GM23338 (cell line): ENCODE measurements at regions not wholly inside any gene's neighbourhood (a gene's known extent, or its start where the extent isn't known, plus 50 kb on each side); places are given as distances from the start of the nearest gene placed in this dataset.

Source experiments
- ATAC-seq: fragments of 200-7000 bp; cut with Tn5 transposase; 3 replicates; pipeline ENCODE4 v1.9.1; 2020
- DNase-seq: peaks from one replicate; pipeline ENCODE4 v3.0.0-alpha.2; 2015; ENCODE audit warnings: low spot score
- H2AFZ ChIP-seq: fragments of 200-600 bp; sonication (generic); 2 replicates; pipeline ENCODE4 v1.8.0; 2016; ENCODE audit warnings: antibody characterized with exemption, mild to moderate bottlenecking, moderate library complexity
- H3F3A ChIP-seq: fragments of 200-600 bp; sonication (generic); replicated peaks from 2 replicates; pipeline ENCODE4 v1.8.0; 2017; ENCODE audit warnings: antibody characterized with exemption, mixed run types, low read depth
- H3K27ac ChIP-seq: fragments of 200-600 bp; sonication (generic); 2 replicates; pipeline ENCODE4 v1.6.1; 2016; ENCODE audit warnings: low read depth
- H3K27me3 ChIP-seq: fragments of 200-600 bp; sonication (generic); 2 replicates; pipeline ENCODE4 v1.8.0; 2016; ENCODE audit warnings: mild to moderate bottlenecking, mixed run types, moderate library complexity; ENCODE audit not compliant: insufficient read depth
- H3K36me3 ChIP-seq: fragments of 200-600 bp; sonication (generic); 2 replicates; pipeline ENCODE4 v1.8.0; 2016; ENCODE audit warnings: mild to moderate bottlenecking; ENCODE audit not compliant: insufficient read depth
- H3K4me1 ChIP-seq: fragments of 200-600 bp; sonication (generic); 2 replicates; pipeline ENCODE4 v1.8.0; 2016; ENCODE audit warnings: mild to moderate bottlenecking, moderate library complexity; ENCODE audit not compliant: insufficient read depth
- H3K4me2 ChIP-seq: fragments of 200-600 bp; sonication (generic); 2 replicates; pipeline ENCODE4 v1.7.1; 2017; ENCODE audit warnings: mixed run types
- H3K4me3 ChIP-seq: fragments of 200-600 bp; sonication (generic); 2 replicates; pipeline ENCODE4 v1.6.1; 2016; ENCODE audit warnings: mixed run types
- H3K79me2 ChIP-seq: fragments of 200-600 bp; sonication (generic); replicated peaks from 2 replicates; pipeline ENCODE4 v1.8.0; 2017; ENCODE audit warnings: mild to moderate bottlenecking; ENCODE audit not compliant: insufficient read depth
- H3K9me2 ChIP-seq: fragments of 200-600 bp; sonication (generic); 2 replicates; pipeline ENCODE4 v1.8.0; 2017; ENCODE audit not compliant: insufficient read depth
- H4K20me1 ChIP-seq: fragments of 200-600 bp; sonication (generic); replicated peaks from 2 replicates; pipeline ENCODE4 v1.8.0; 2017; ENCODE audit warnings: mild to moderate bottlenecking; ENCODE audit not compliant: insufficient read depth
- H3K27ac Mint-ChIP-seq: 2 replicates; pipeline ENCODE4 v1.8.0; 2020; ENCODE audit warnings: inconsistent platforms, mild to moderate bottlenecking, moderate library complexity, mixed read lengths
- H3K27me3 Mint-ChIP-seq: 3 replicates; pipeline ENCODE4 v1.8.0; 2022; ENCODE audit warnings: low read depth, mild to moderate bottlenecking, moderate library complexity, mixed read lengths, inconsistent platforms; ENCODE audit not compliant: insufficient read depth, poor library complexity
- H3K36me3 Mint-ChIP-seq: 3 replicates; pipeline ENCODE4 v1.8.0; 2021; ENCODE audit warnings: low read depth, mild to moderate bottlenecking, inconsistent platforms, moderate library complexity, mixed read lengths
- H3K4me1 Mint-ChIP-seq: 3 replicates; pipeline ENCODE4 v1.8.0; 2020; ENCODE audit warnings: mild to moderate bottlenecking, inconsistent platforms, mixed read lengths
- H3K4me3 Mint-ChIP-seq: 3 replicates; pipeline ENCODE4 v1.8.0; 2021; ENCODE audit warnings: moderate library complexity, mild to moderate bottlenecking, inconsistent platforms, mixed read lengths
- H3K9me3 Mint-ChIP-seq: 3 replicates; pipeline ENCODE4 v1.8.0; 2020; ENCODE audit warnings: moderate library complexity, mild to moderate bottlenecking, inconsistent platforms, mixed read lengths
- CREB1 ChIP-seq: fragments of 250-450 bp; sonication (Bioruptor Pico); IDR thresholded peaks from 2 replicates; pipeline ENCODE4 v1.5.0; 2020; ENCODE audit warnings: low read depth, mild to moderate bottlenecking, moderate library complexity
- CTCF ChIP-seq, 2 experiments: fragments of 200-600 bp in 1 of 2; sonication (generic) in 1 of 2; conservative IDR thresholded peaks; 2 replicates each; pipeline versions ENCODE4 v1.5.1 to v1.6.1; 2016 to 2017; ENCODE audit warnings: antibody characterized with exemption in 2 of 2, low read depth in 2 of 2, mild to moderate bottlenecking in 2 of 2, moderate library complexity in 1 of 2
- ETS1 ChIP-seq: IDR thresholded peaks from 2 replicates; pipeline ENCODE4 v1.6.1; 2016; ENCODE audit warnings: antibody characterized with exemption
- EZH2 ChIP-seq: fragments of 200-600 bp; sonication (generic); IDR thresholded peaks from one replicate; pipeline ENCODE4 v1.8.0; 2017; ENCODE audit warnings: antibody characterized with exemption, mild to moderate bottlenecking, low read depth; ENCODE audit not compliant: unreplicated experiment
- EZH2phosphoT487 ChIP-seq: fragments of 200-600 bp; sonication (generic); IDR thresholded peaks from one replicate; pipeline ENCODE4 v1.8.1; 2018; ENCODE audit warnings: antibody characterized with exemption; ENCODE audit not compliant: unreplicated experiment
- JUNB ChIP-seq: IDR thresholded peaks from one replicate; pipeline ENCODE4 v1.6.1; 2016; ENCODE audit warnings: antibody characterized with exemption; ENCODE audit not compliant: unreplicated experiment
- NANOG ChIP-seq: IDR thresholded peaks from 2 replicates; pipeline ENCODE4 v1.6.1; 2016; ENCODE audit warnings: antibody characterized with exemption, borderline replicate concordance
- POLR2AphosphoS5 ChIP-seq: IDR thresholded peaks from 2 replicates; pipeline ENCODE4 v1.6.1; 2016; ENCODE audit warnings: antibody characterized with exemption, low read depth
- REST ChIP-seq: IDR thresholded peaks from one replicate; pipeline ENCODE4 v1.6.1; 2018; ENCODE audit warnings: antibody characterized with exemption; ENCODE audit not compliant: unreplicated experiment
- STAT1 ChIP-seq: IDR thresholded peaks from one replicate; pipeline ENCODE4 v1.6.1; 2016; ENCODE audit warnings: antibody characterized with exemption; ENCODE audit not compliant: unreplicated experiment
- ZNF114 ChIP-seq: fragments of 250-450 bp; sonication (Bioruptor Pico); IDR thresholded peaks from 2 replicates; pipeline ENCODE4 v1.5.0; 2020; ENCODE audit warnings: mild to moderate bottlenecking, moderate library complexity
- ZNF331 ChIP-seq: fragments of 250-450 bp; sonication (Bioruptor Pico); IDR thresholded peaks from 2 replicates; pipeline ENCODE4 v1.5.0; 2020; ENCODE audit warnings: low read depth, mild to moderate bottlenecking, moderate library complexity
- ZNF462 ChIP-seq: fragments of 250-450 bp; sonication (Bioruptor Pico); IDR thresholded peaks from 2 replicates; pipeline ENCODE4 v1.5.0; 2020; ENCODE audit warnings: mild to moderate bottlenecking, moderate library complexity

- H4K20me1 ChIP-seq = no peaks in the 10 kb centered on the region
- no peaks in the 10 kb centered on the region for H3K36me3 Mint-ChIP-seq
- H3K4me1 Mint-ChIP-seq = no peaks in the 10 kb centered on the region
- H3K4me3 ChIP-seq = no peak overlapping the region
- H3F3A ChIP-seq = no peaks in the 10 kb centered on the region
- H3K27ac Mint-ChIP-seq = no peak overlapping the region
- no peaks in the 10 kb centered on the region for H3K36me3 ChIP-seq
- H3K4me2 ChIP-seq = no peak overlapping the region
- H3K27ac ChIP-seq = no peak overlapping the region
- H3K27me3 Mint-ChIP-seq = no peaks in the 10 kb centered on the region
- H3K9me3 Mint-ChIP-seq = no peaks in the 10 kb centered on the region
- no peaks in the 10 kb centered on the region for H3K79me2 ChIP-seq
- peaks cover 3% of the 10 kb centered on the region for H3K4me1 ChIP-seq
- H3K4me3 Mint-ChIP-seq = no peak overlapping the region
- no peak for DNase-seq
- H2AFZ ChIP-seq = no peak overlapping the region
- H3K27me3 ChIP-seq = no peaks in the 10 kb centered on the region
- TF ChIP-seq EZH2 = no peak
- TF ChIP-seq POLR2AphosphoS5 = no peak
- no peak for TF ChIP-seq CTCF (conservative IDR thresholded peaks at IDR 0.05; ENCODE audit: low read depth in 2 of 2)
- TF ChIP-seq ZNF114 (CRISPR knock-in tag) = no peak
- TF ChIP-seq NANOG = no peak
- no peak for TF ChIP-seq STAT1
- no peak for TF ChIP-seq JUNB
- no peak for TF ChIP-seq EZH2phosphoT487
- TF ChIP-seq ETS1 = no peak
- TF ChIP-seq ZNF331 (CRISPR knock-in tag) = no peak
- no peak for TF ChIP-seq REST
- no peak for TF ChIP-seq ZNF462
- no peak for TF ChIP-seq CREB1 (CRISPR knock-in tag)
- H3K9me2 ChIP-seq = peaks cover 3% of the 10 kb centered on the region
- no peak for ATAC-seq
Observed at GRCh38 chr4:23241408-23241807, 548.7 kb downstream of the GBA3 start.
